GM12874 (cell line): ENCODE measurements at regions not wholly inside any gene's neighbourhood (a gene's known extent, or its start where the extent isn't known, plus 50 kb on each side); places are given as distances from the start of the nearest gene placed in this dataset.

ENCODE experiments used
- TF ChIP-seq, protein P1 (sequence below): IDR thresholded peaks from 2 replicates; pipeline ENCODE4 v1.5.1; 2011; ENCODE audit warnings: low read depth, mild to moderate bottlenecking, control low read depth, low read length, moderate library complexity; ENCODE audit not compliant: insufficient read depth

DNA sequence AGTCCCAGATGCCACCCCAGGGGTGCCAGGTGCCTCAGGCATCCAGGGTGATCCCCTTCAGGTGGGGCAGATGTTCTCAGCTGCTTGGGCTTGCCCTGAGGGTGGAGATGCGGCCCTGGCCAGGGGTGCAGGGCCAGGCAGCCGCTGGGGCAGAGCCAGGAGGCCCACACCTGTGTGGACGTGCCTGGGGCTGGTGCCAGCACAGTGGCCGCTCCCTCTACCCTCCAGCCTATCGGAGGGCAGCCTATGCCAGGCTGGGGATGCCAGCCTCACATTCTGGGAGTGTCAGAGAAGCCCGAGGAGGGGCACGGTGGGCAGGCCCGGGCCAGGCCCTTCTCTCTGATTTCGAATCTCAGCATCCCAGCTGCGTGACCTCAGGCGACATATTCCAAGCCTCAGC lies 96.5 kb upstream of the WNT4 start:
- TF ChIP-seq, protein P1, sequence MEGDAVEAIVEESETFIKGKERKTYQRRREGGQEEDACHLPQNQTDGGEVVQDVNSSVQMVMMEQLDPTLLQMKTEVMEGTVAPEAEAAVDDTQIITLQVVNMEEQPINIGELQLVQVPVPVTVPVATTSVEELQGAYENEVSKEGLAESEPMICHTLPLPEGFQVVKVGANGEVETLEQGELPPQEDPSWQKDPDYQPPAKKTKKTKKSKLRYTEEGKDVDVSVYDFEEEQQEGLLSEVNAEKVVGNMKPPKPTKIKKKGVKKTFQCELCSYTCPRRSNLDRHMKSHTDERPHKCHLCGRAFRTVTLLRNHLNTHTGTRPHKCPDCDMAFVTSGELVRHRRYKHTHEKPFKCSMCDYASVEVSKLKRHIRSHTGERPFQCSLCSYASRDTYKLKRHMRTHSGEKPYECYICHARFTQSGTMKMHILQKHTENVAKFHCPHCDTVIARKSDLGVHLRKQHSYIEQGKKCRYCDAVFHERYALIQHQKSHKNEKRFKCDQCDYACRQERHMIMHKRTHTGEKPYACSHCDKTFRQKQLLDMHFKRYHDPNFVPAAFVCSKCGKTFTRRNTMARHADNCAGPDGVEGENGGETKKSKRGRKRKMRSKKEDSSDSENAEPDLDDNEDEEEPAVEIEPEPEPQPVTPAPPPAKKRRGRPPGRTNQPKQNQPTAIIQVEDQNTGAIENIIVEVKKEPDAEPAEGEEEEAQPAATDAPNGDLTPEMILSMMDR = no peak

DNA sequence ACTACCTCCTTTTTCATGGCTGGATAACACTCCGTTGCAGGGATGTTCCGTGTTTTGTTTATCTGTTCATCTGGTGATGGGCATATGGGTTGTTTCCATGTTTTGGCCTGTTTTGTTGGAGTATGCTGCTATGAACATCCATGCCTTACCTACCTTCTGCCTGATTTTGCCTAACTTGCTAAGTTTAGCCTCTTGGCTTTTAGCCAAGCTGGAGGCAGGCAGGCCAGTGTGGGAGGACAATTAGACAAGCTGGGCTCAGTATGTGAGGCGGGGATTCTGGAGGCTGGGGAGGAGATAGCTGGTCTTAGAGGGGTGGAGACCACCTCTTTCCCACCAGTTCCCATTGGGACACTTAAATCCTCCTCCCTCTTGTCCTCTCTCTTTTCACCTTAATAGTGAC lies 98.4 kb upstream of the WNT4 start:
- TF ChIP-seq, protein P1 = no peak

DNA sequence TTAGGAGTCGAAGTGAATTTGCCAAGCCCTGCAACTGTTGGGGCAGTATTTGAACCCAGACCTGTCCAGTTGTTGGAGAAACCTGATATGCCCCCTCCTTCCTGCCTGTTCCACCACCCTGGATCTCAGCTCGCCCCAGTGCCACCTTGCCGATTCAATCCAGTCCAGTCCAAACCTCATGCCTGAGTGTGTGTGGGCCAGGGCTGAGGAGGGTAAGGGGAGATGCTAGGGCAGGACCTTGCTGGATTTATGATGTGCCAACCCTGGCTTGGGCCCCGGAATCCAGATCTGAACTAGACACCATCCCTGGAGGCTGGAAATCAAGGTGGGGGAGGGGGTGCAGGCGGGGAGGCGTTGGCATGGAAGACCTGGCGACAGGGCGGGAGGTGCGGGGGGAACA lies 98.9 kb upstream of the WNT4 start:
- TF ChIP-seq, protein P1 = no peak

DNA sequence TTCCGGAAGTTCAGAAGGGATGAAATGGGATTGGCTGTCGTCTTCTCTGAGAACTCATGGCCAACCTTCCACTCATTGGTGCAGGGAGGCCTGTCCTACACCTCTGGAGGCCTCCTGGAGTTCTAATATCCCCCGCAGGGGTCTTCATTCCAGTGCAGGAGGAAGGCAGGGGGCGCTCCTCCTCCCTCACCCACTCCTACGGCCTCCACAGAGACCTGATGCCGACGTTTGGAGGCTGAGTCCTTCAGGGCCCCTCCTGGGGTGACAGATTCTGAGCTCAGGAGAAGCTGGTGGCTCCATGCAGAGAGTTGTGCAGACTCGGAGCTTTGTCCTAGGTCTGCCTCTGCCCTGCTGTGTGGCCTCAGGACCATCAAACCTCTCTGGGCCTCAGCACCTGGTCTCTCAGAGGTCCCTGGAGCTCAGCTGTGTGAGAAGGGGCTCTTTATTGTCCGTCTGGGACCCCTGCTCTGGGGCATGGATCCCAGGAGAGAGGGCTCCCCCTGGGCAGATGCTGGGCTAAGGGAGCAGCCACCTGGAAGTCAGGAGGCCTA lies 102.3 kb upstream of the WNT4 start:
- TF ChIP-seq, protein P1 = no peak

DNA sequence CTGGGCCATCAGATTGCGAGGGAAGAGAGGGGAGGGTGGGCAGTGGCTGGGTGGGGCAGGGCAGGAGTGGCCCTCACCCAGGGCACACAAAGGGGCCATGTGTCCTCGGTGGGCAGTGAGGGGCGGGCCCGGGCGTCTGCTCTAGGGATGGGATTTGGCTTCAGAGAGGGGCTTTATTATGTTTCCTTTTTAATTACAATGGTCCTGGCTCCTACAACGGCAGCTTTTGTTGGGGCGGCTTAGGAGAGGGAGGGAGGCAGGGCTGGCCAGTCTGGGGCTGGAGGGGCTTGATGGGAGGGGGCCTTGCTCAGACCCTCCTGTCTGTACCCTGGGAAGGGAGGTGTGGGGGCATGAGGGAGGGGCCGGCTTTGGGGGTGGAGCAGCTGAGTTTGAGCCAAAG lies 102.8 kb upstream of the WNT4 start:
- TF ChIP-seq, protein P1 = no peak

DNA sequence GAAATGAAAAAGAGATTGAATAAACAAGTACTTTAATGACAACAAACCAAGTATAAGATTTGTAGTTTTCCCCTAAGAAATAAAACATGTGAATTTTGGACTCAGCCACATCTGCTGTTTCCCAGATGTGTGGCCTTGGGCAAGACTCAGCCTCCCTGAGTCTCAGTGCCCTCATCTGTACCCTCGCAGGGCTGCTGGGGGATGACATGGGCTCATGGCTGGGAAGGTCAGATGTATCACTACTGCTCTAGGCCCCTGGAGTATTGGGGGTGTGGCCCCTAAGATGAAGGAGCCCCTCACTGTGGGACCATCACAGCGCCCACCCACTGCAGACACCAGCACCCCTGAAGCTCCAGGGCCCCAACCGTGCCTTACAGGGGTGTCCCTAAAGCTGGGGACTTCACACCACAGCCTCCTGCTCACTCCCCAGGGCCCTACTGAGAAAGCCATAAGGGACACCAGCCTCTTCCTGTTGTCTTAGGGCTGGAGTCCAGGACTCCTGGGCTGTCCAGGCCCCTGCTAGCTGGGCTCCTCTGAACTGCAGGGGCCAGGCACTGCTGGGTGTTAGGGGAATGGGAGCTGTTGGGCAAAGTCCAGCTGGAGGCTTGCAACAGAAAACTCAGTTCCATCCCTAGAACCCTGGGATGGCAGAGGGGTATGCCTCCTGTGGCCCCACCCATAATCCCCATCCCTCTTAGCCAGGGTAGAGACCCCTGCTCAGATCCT lies 104.0 kb upstream of the WNT4 start:
- TF ChIP-seq, protein P1 = no peak

DNA sequence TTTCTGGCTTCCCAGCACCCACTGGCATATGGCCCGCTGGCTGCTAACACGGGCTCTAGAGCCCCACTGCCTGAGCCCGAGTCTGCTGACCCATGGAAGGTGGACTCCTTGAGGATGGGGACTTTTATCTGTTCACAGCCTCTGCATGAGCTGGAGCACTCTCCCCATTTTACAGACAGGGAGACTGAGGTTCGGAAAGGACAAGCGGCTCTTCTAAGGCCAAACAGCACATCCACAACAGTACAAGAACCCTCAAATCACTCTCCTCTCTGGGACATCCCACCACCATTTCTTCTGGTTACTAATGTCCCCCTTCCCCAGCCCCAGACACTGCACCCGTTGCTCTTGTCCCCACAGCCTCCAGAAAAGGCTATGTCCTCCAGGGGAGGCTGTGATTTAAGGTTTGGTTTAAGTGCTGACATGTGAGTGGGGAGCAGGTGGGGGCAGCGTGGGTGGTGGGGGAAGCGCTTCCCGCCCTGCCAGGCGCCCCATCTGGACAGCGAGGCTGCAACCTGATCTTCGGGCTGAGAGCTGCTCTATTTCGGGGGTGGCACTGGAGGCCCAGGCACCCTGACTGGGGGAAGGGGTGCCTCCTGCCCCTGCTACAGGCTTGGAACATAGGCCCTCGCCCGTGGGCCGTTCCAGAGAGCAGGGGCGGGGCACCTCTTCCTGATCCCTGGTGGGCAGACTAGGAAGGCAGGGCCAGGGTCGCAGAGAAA lies 104.8 kb upstream of the WNT4 start:
- TF ChIP-seq, protein P1 = no peak
